IMR-90 (cell line): ENCODE measurements at regions not wholly inside any gene's neighbourhood (a gene's known extent, or its start where the extent isn't known, plus 50 kb on each side); places are given as distances from the start of the nearest gene placed in this dataset.

ENCODE experiments used
- ATAC-seq: fragments of 200-7000 bp; cut with Tn5 transposase; 2 replicates; pipeline ENCODE4 v1.9.1; 2020; ENCODE audit warnings: low read depth, mild to moderate bottlenecking, moderate library complexity
- BruUV-seq: library from RNA; stranded (reverse); fragments of 400-500 nt; replicated peaks from 2 replicates; lab custom pipeline; 2021; lab: Mats Ljungman, UMichigan
- CTCF ChIA-PET: fragments of 300-600 bp; formaldehyde crosslinking; extraction: SDS; loops from one replicate; lab custom pipeline; 2021; ENCODE audit warnings: antibody characterized with exemption; lab: Yijun Ruan, JAX
- POLR2A ChIA-PET: fragments of 300-600 bp; sonication (Branson Sonifier 250); formaldehyde crosslinking; loops from one replicate; lab custom pipeline; 2022; ENCODE audit warnings: antibody characterized with exemption; ENCODE audit not compliant: unreplicated experiment; lab: Charles Lee
- DNase-seq: peaks from one replicate; pipeline ENCODE4 v3.0.0; 2013
- H2AFZ ChIP-seq: replicated peaks from 2 replicates; pipeline ENCODE3; 2013; ENCODE audit warnings: low read length, mild to moderate bottlenecking; ENCODE audit not compliant: poor library complexity
- H2AK5ac ChIP-seq: 2 replicates; pipeline ENCODE4 v1.6.1; 2013; ENCODE audit warnings: low read depth, low read length, inconsistent platforms
- H2AK9ac ChIP-seq: replicated peaks from 2 replicates; pipeline ENCODE3; 2013; ENCODE audit warnings: mild to moderate bottlenecking, low read depth, low read length, moderate library complexity; ENCODE audit not compliant: poor library complexity
- H2BK120ac ChIP-seq: 2 replicates; pipeline ENCODE4 v1.6.1; 2013; ENCODE audit warnings: low read depth, low read length, inconsistent platforms
- H2BK15ac ChIP-seq: 3 replicates; pipeline ENCODE4 v1.6.1; 2013; ENCODE audit warnings: low read depth, low read length, inconsistent platforms
- H2BK20ac ChIP-seq: 2 replicates; pipeline ENCODE4 v1.6.1; 2013; ENCODE audit warnings: low read depth, mild to moderate bottlenecking, inconsistent platforms, low read length, moderate library complexity
- H2BK5ac ChIP-seq: 2 replicates; pipeline ENCODE4 v1.6.1; 2013; ENCODE audit warnings: mild to moderate bottlenecking, low read depth, low read length, inconsistent platforms; ENCODE audit not compliant: poor library complexity, severe bottlenecking
- H3K14ac ChIP-seq: replicated peaks from 2 replicates; pipeline ENCODE4 v1.6.1; 2013; ENCODE audit warnings: low read depth, low read length, inconsistent platforms
- H3K18ac ChIP-seq: 2 replicates; pipeline ENCODE4 v1.6.1; 2013; ENCODE audit warnings: low read depth, low read length, control low read depth
- H3K23ac ChIP-seq: 2 replicates; pipeline ENCODE4 v1.6.1; 2013; ENCODE audit warnings: low read depth, low read length, inconsistent platforms
- H3K27ac ChIP-seq: 2 replicates; pipeline ENCODE4 v1.5.1; 2013; ENCODE audit warnings: mild to moderate bottlenecking, control low read depth, low read length; ENCODE audit not compliant: insufficient read depth
- H3K27me3 ChIP-seq: 2 replicates; pipeline ENCODE4 v1.6.1; 2013; ENCODE audit warnings: low read length; ENCODE audit not compliant: control insufficient read depth, insufficient read depth
- H3K36me3 ChIP-seq: 2 replicates; pipeline ENCODE4 v1.6.1; 2013; ENCODE audit warnings: low read length, mixed read lengths; ENCODE audit not compliant: control insufficient read depth, insufficient read depth
- H3K4ac ChIP-seq: 2 replicates; pipeline ENCODE4 v1.6.1; 2013; ENCODE audit warnings: low read depth, low read length, inconsistent platforms
- H3K4me1 ChIP-seq: 2 replicates; pipeline ENCODE4 v1.6.1; 2013; ENCODE audit warnings: low read length, mixed read lengths; ENCODE audit not compliant: control insufficient read depth, insufficient read depth
- H3K4me2 ChIP-seq: 2 replicates; pipeline ENCODE4 v1.6.1; 2013; ENCODE audit warnings: low read depth, mild to moderate bottlenecking, control low read depth, low read length, moderate library complexity
- H3K4me3 ChIP-seq: 2 replicates; pipeline ENCODE4 v1.5.1; 2013; ENCODE audit warnings: low read depth, mild to moderate bottlenecking, control low read depth, low read length, moderate library complexity; ENCODE audit not compliant: insufficient read depth
- H3K56ac ChIP-seq: 2 replicates; pipeline ENCODE4 v1.6.1; 2013; ENCODE audit warnings: low read length, inconsistent platforms; ENCODE audit not compliant: insufficient read depth; ENCODE audit errors: extremely low read depth
- H3K79me1 ChIP-seq, 2 experiments: 2 replicates each; pipeline ENCODE4 v1.6.1; 2013; ENCODE audit warnings: low read length in 2 of 2, inconsistent platforms in 1 of 2, low read depth in 1 of 2
- H3K9ac ChIP-seq: 2 replicates; pipeline ENCODE4 v1.6.1; 2013; ENCODE audit warnings: low read depth, low read length, control low read depth
- H3K9me1 ChIP-seq: 2 replicates; pipeline ENCODE4 v1.6.1; 2013; ENCODE audit warnings: low read length, inconsistent platforms; ENCODE audit not compliant: insufficient read depth
- H3K9me3 ChIP-seq: 2 replicates; pipeline ENCODE4 v1.6.1; 2013; ENCODE audit warnings: low read length; ENCODE audit not compliant: control insufficient read depth, insufficient read depth
- H4K20me1 ChIP-seq: 2 replicates; pipeline ENCODE4 v1.6.1; 2013; ENCODE audit warnings: low read length, inconsistent platforms; ENCODE audit not compliant: insufficient read depth
- H4K5ac ChIP-seq: 2 replicates; pipeline ENCODE4 v1.6.1; 2013; ENCODE audit warnings: mild to moderate bottlenecking, low read depth, low read length, control low read depth
- H4K8ac ChIP-seq, 2 experiments: 2 replicates each; pipeline ENCODE4 v1.6.1; 2013; ENCODE audit warnings: low read depth in 2 of 2, low read length in 2 of 2, control low read depth in 1 of 2, inconsistent platforms in 1 of 2
- H4K91ac ChIP-seq: 2 replicates; pipeline ENCODE4 v1.6.1; 2013; ENCODE audit warnings: low read depth, low read length, inconsistent platforms; ENCODE audit not compliant: insufficient read depth
- CEBPB ChIP-seq: IDR thresholded peaks from 2 replicates; pipeline ENCODE4 v1.6.1; 2012; ENCODE audit warnings: low read depth, low read length, improper control_type of control experiment
- RAD21 ChIP-seq: IDR thresholded peaks from 2 replicates; pipeline ENCODE4 v1.6.1; 2012; ENCODE audit warnings: low read length, improper control_type of control experiment
- WGBS, 2 experiments: methylation state at CpG; one replicate each; pipeline versions ENCODE4 v1.1.5 to v1.1.7; 2013; ENCODE audit warnings: missing lambda C conversion rate in 2 of 2; ENCODE audit not compliant: insufficient read length in 1 of 2; ENCODE audit errors: extremely low coverage in 2 of 2; 5-methylcytosine and 5-hydroxymethylcytosine counted together
- dilution Hi-C: fragments of 300-500 bp; cut with HindIII; formaldehyde crosslinking; loops from one replicate; pipeline ENCODE4 v1.14.3; 2018; ENCODE audit warnings: low sequenced_read_pairs; ENCODE audit not compliant: unreplicated experiment
- in situ Hi-C: fragments of 300-500 bp; cut with MboI; formaldehyde crosslinking; loops from 3 replicates; pipeline ENCODE4 v1.14.3; 2019; ENCODE audit warnings: low sequenced_read_pairs, inconsistent platforms, mixed read lengths
- intact Hi-C: fragments of 100-400 bp; cut with micrococcal nuclease; formaldehyde crosslinking; loops from 2 replicates; pipeline ENCODE4 v1.10.0; 2022
- TF ChIP-seq, protein P1 (sequence below): fragments of 150-350 bp; IDR thresholded peaks from 2 replicates; pipeline ENCODE4 v1.6.1; 2017; ENCODE audit warnings: mild to moderate bottlenecking, antibody characterized with exemption, low read length, low read depth

DNA sequence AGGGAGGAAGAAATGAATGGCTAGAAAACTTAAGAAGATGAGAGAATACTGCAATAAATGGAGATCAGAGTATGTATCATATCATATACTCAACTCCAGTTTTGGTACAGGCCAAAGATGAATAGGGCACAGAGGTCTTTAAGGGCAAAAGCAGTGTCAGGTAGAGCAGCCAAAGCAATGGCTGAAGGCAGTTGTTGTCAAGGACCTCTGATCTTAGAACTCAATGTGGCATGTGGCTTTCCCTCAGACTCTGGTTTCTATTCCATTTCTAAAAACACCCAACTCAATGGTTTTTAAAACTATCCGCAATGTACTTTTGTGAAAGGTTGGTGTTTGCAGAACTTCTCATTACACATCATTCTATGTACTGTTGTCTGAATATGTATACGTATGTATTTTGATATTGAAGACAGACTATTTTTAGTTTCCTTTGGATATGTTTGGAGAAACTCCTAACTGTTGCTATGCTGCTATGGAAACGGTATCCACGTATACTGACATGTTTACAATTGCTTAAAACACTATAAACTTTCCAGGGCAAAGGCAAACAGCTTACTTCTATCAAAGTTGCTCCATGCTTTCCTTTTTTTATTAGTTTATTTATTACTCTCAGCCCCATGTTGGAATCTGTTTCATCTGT lies 58.1 kb upstream of the PELI1 start:
- dilution Hi-C loops: no loop called here
- BruUV-seq: no TSS peak
- H3K18ac ChIP-seq: no peak overlapping the region
- TF ChIP-seq, protein P1, sequence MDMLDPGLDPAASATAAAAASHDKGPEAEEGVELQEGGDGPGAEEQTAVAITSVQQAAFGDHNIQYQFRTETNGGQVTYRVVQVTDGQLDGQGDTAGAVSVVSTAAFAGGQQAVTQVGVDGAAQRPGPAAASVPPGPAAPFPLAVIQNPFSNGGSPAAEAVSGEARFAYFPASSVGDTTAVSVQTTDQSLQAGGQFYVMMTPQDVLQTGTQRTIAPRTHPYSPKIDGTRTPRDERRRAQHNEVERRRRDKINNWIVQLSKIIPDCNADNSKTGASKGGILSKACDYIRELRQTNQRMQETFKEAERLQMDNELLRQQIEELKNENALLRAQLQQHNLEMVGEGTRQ: no peak
- no peak for TF ChIP-seq RAD21
- TF ChIP-seq CEBPB: peak; percentile 46; the same call in 1 of the 2 replicates
- no peaks in the 10 kb centered on the region for H4K20me1 ChIP-seq
- H3K27ac ChIP-seq: no peak overlapping the region
- H4K8ac ChIP-seq: no peak overlapping the region
- H3K23ac ChIP-seq: no peak overlapping the region
- CTCF ChIA-PET: interaction anchor here (0.7 kb wide), 1 partner anchor 1197 kb away, joined by 6 read pairs; no protein-coding TSS in a partner anchor
- no peak overlapping the region for H2AFZ ChIP-seq
- peaks cover 14% of the 10 kb centered on the region for H3K4me1 ChIP-seq
- H3K27me3 ChIP-seq: no peaks in the 10 kb centered on the region
- H2BK5ac ChIP-seq: no peak overlapping the region
- POLR2A ChIA-PET: no interaction called here
- no peak overlapping the region for H3K4ac ChIP-seq
- peak overlapping the region; percentile 49; the same call in 1 of the 2 replicates for H3K4me2 ChIP-seq
- H2BK20ac ChIP-seq: peak overlapping the region; percentile 52; the same call in 1 of the 2 replicates
- no peak overlapping the region for H2AK5ac ChIP-seq
- H3K9me1 ChIP-seq: peaks cover 3% of the 10 kb centered on the region; the same call in 1 of the 2 replicates
- no peak overlapping the region for H2BK15ac ChIP-seq
- H3K36me3 ChIP-seq: no peaks in the 10 kb centered on the region
- H3K79me1 ChIP-seq: no peaks in the 10 kb centered on the region
- H3K14ac ChIP-seq: no peak overlapping the region
- H3K4me3 ChIP-seq: no peak overlapping the region
- WGBS, 2 experiments: no CpG with 5 or more reads among the region's 4 CpGs
- H2AK9ac ChIP-seq: no peak overlapping the region
- in situ Hi-C loops: no loop called here
- no peaks in the 10 kb centered on the region for H3K9me3 ChIP-seq
- no peak overlapping the region for H4K5ac ChIP-seq
- intact Hi-C loops: loop anchor here (5.0 kb wide), 1 partner anchor 60 kb away; no protein-coding TSS in a partner anchor
- DNase-seq: peak; percentile 83
- no peak overlapping the region for H2BK120ac ChIP-seq
- no peak overlapping the region for H3K56ac ChIP-seq
- ATAC-seq: peak; percentile 60
- H3K9ac ChIP-seq: no peak overlapping the region
- H4K91ac ChIP-seq: no peak overlapping the region
